HFF-Myc (cell line): ENCODE measurements at regions not wholly inside any gene's neighbourhood (a gene's known extent, or its start where the extent isn't known, plus 50 kb on each side); places are given as distances from the start of the nearest gene placed in this dataset.

Experiments
- DNase-seq: peaks from one replicate; pipeline ENCODE4 v3.0.0-alpha.2; 2011; ENCODE audit warnings: low read depth; ENCODE audit errors: extremely low read depth
- H3K4me3 ChIP-seq: replicated peaks from 2 replicates; pipeline ENCODE4 v1.5.1; 2011; ENCODE audit warnings: low read depth, mild to moderate bottlenecking, control low read depth, low read length
- TF ChIP-seq, protein P1 (sequence below): IDR thresholded peaks from 2 replicates; pipeline ENCODE4 v1.5.1; 2012; ENCODE audit warnings: mild to moderate bottlenecking, low read depth, low read length, control low read depth; ENCODE audit errors: missing control alignments

DNA sequence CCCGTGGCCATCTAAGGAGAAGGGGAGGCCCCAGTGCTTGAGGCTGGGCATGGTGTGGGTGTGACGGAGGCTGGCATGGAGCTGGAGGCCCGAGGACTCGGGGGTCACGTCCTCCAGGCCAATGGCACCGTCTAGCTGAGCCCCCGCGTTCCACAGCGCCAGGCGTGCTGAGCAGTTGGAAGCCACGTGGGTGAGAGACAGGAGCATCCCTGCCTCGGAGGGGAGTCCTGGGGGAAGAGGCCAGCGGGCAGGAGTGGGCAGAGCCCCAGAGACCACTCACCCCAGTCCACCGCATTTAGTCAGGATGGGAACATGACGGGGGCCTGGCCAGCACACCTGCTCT lies 78.8 kb downstream of the RMI2 start:
- no peak for DNase-seq
- no peak overlapping the region for H3K4me3 ChIP-seq
- TF ChIP-seq, protein P1, sequence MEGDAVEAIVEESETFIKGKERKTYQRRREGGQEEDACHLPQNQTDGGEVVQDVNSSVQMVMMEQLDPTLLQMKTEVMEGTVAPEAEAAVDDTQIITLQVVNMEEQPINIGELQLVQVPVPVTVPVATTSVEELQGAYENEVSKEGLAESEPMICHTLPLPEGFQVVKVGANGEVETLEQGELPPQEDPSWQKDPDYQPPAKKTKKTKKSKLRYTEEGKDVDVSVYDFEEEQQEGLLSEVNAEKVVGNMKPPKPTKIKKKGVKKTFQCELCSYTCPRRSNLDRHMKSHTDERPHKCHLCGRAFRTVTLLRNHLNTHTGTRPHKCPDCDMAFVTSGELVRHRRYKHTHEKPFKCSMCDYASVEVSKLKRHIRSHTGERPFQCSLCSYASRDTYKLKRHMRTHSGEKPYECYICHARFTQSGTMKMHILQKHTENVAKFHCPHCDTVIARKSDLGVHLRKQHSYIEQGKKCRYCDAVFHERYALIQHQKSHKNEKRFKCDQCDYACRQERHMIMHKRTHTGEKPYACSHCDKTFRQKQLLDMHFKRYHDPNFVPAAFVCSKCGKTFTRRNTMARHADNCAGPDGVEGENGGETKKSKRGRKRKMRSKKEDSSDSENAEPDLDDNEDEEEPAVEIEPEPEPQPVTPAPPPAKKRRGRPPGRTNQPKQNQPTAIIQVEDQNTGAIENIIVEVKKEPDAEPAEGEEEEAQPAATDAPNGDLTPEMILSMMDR: no peak

DNA sequence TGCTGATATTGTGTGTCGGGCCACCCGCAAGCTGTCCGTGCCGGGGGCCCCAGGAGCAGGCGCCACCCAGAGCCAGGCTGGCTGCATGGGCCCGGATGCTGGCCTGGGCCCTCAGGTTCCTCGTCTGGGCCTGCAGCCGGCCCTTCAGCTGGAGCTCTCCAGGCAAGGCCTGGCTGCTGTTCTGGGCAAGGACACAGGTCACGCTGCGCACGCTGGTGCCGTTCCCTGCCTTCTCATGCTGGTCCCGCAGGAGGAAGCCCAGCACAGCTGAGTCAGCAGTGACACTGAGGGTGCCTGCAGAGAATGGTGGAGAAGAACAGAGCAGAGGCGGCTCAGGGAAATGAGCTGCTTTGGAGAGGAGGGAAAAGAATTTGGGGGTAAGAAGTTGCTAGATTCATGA lies 79.9 kb downstream of the RMI2 start:
- TF ChIP-seq, protein P1: no peak
- DNase-seq: no peak
- H3K4me3 ChIP-seq: no peak overlapping the region

DNA sequence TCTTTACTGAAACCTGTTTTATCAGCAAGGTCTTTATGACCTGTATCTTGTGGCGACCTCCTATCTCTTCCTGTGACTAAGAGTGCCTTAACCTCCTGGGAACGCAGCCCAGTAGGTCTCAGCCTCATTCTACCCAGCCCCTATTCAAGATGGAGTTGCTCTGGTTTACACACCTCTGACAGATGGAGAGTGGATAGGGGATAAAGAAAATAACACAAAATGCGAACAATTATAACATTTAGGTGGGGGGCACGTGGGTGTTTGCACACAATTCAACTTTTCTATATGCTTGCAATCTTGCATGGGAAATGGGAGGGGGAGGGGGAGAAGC lies 83.3 kb downstream of the RMI2 start:
- H3K4me3 ChIP-seq: no peak overlapping the region
- TF ChIP-seq, protein P1: no peak
- no peak for DNase-seq

DNA sequence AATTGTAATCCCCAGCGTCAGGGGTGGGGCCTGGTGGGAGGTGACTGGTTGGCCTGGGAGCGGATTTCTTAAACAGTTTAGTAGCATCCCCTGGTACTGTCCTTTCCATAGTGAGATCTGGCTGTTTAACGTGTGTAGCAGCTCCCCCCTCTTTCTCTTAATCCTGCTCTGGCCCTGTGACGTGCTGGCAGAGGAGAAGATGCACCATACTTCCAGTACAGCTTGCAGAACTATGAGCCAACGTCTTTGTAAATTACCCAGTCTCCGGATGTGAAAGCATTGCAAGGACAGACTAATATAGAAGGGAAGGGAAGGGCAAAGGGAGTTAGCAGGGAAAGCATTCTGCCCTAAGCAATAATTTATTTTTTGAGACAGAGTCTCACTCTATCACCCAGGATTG lies 83.9 kb downstream of the RMI2 start:
- no peak overlapping the region for H3K4me3 ChIP-seq
- no peak for DNase-seq
- TF ChIP-seq, protein P1: no peak

DNA sequence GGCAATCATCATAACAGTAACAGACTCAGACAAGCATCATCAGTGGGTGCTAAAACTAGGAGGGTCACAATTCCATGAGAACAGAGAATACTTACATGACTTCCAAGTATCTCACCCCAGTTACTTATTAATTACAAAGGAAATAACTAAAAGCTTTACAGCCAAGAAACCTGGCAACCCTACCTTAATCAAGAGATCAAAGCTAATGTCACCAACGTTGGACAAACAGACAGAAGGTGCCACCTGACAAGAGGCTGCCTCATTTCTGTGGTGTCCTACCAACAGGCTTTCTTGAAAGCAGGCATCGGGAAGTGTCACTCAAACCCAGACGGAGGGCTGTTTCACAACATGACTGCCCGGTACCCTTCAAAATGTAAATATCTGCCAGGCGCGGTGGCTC lies 84.6 kb downstream of the RMI2 start:
- no peak overlapping the region for H3K4me3 ChIP-seq
- TF ChIP-seq, protein P1: no peak
- no peak for DNase-seq

DNA sequence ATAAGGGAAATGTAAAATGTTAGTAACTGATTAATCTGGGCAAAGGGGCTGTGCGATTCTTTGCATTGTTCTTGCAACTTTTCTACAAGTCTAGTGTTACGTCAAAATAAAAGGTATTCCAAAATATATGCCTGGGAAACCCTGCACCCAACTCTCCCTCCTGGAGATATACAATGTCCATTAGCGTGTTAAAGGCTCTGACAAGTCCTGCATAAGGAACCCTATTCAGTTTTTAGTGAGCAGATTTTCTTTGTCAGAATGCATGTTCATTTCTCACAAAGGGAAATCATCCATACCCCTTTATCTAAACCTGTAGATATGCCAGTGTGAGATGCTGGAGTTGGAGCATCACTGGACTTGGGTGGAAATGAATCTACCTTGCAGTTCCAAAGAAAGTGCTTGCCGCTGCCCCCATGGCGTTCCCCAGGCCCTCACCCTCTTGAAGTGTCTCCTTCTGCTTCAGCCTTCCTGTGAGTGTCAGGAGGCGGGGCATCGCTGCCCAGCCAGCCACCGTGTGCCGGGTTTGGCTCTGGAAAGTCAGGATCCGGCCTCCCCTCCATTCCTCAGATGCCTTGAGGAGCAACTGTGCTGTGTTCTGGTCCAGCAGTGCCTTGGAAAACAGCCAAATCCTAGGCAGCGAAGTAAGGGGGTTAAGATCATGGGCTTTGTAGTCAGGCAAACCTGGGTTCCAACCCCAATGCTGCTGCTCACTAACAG lies 85.5 kb downstream of the RMI2 start:
- TF ChIP-seq, protein P1: no peak
- DNase-seq: no peak
- H3K4me3 ChIP-seq: no peak overlapping the region

DNA sequence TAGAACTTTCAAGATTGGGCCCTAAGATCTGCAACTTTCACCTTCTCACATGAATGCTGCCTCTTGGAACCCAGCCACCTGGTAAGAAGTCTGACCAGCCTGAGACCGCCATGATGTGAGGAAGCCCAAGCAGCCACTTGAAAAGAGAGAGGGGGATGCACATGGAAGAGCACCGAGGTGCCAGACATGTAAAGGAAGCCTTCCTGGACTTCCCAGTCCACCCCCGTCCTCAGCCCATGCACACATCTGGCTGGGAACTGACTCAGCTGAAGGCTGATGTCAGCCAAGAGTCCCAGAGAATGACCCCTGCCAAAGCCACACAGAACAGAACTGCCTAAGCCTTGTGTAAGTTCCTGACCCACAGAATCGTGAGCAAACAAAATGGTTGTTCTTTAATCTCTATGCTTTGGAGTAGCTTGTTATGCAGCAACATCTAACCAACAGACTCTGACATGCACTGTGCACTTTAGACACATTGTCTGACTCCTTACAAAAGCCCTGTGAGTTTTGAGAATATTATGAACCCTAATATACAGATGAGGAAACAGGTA lies 86.7 kb downstream of the RMI2 start:
- TF ChIP-seq, protein P1: no peak
- DNase-seq: no peak
- no peak overlapping the region for H3K4me3 ChIP-seq
